Effector memory CD4-positive, alpha-beta T cell (primary cell): ENCODE measurements at regions not wholly inside any gene's neighbourhood (a gene's known extent, or its start where the extent isn't known, plus 50 kb on each side); places are given as distances from the start of the nearest gene placed in this dataset.

Experiments used
- DNase-seq, 3 donors: peaks; one replicate each; pipeline ENCODE4 v3.0.0-alpha.2; 2020
- H3K27ac ChIP-seq: 2 replicates; pipeline ENCODE4 v1.7.0; 2013; ENCODE audit warnings: mild to moderate bottlenecking, low read length, moderate library complexity; ENCODE audit not compliant: insufficient read depth, poor library complexity, severe bottlenecking
- H3K27me3 ChIP-seq: replicated peaks from 2 replicates; pipeline ENCODE4 v1.7.0; 2013; ENCODE audit warnings: mild to moderate bottlenecking, low read length; ENCODE audit not compliant: insufficient read depth, control insufficient read depth, poor library complexity, severe bottlenecking
- H3K36me3 ChIP-seq: 2 replicates; pipeline ENCODE4 v1.7.0; 2013; ENCODE audit warnings: mild to moderate bottlenecking, low read length, moderate library complexity; ENCODE audit not compliant: control insufficient read depth, insufficient read depth
- H3K4me1 ChIP-seq: 2 replicates; pipeline ENCODE4 v1.7.0; 2013; ENCODE audit warnings: low read length, mild to moderate bottlenecking; ENCODE audit not compliant: control insufficient read depth, insufficient read depth, poor library complexity, severe bottlenecking
- H3K4me3 ChIP-seq: 2 replicates; pipeline ENCODE4 v1.7.0; 2013; ENCODE audit warnings: low read length, low read depth, mild to moderate bottlenecking; ENCODE audit not compliant: insufficient read depth, poor library complexity, severe bottlenecking
- H3K9me3 ChIP-seq: 2 replicates; pipeline ENCODE4 v1.7.0; 2013; ENCODE audit warnings: mild to moderate bottlenecking, low read length, moderate library complexity; ENCODE audit not compliant: control insufficient read depth

- no peaks in the 10 kb centered on the region for H3K27me3 ChIP-seq
- H3K4me1 ChIP-seq, result peaks cover 5% of the 10 kb centered on the region
- no peaks in the 10 kb centered on the region for H3K9me3 ChIP-seq
- DNase-seq, result no peak
- no peaks in the 10 kb centered on the region for H3K36me3 ChIP-seq
- H3K4me3 ChIP-seq, result no peak overlapping the region
- no peak overlapping the region for H3K27ac ChIP-seq
These were observed 105.6 kb upstream of the TNFAIP3 start for GRCh38 chr6:137761487-137761886.

GRCh38 chr6:137762168-137763090 lies 104.6 kb upstream of the TNFAIP3 start:
- H3K27me3 ChIP-seq, result no peaks in the 10 kb centered on the region
- H3K4me3 ChIP-seq, result no peak overlapping the region
- no peak overlapping the region for H3K27ac ChIP-seq
- H3K4me1 ChIP-seq, result peaks cover 5% of the 10 kb centered on the region
- H3K9me3 ChIP-seq, result no peaks in the 10 kb centered on the region
- H3K36me3 ChIP-seq, result no peaks in the 10 kb centered on the region
- DNase-seq, result no peak

- no peak for DNase-seq
- Histone ChIP-seq H3K27ac (no peak overlapping the region), H3K4me3 (no peak overlapping the region)
These were observed 103.6 kb upstream of the TNFAIP3 start for GRCh38 chr6:137763436-137763835.

GRCh38 chr6:137763886-137764285 lies 103.2 kb upstream of the TNFAIP3 start:
- H3K4me1 ChIP-seq, result peaks cover 5% of the 10 kb centered on the region
- H3K4me3 ChIP-seq, result no peak overlapping the region
- H3K36me3 ChIP-seq, result no peaks in the 10 kb centered on the region
- no peaks in the 10 kb centered on the region for H3K9me3 ChIP-seq
- H3K27ac ChIP-seq, result no peak overlapping the region
- no peak for DNase-seq
- no peaks in the 10 kb centered on the region for H3K27me3 ChIP-seq

More at GRCh38 chr6:137763436-137763835, 103.6 kb upstream of the TNFAIP3 start:
- H3K9me3 ChIP-seq, result no peaks in the 10 kb centered on the region
- H3K4me1 ChIP-seq, result peaks cover 5% of the 10 kb centered on the region
- H3K36me3 ChIP-seq, result no peaks in the 10 kb centered on the region
- no peaks in the 10 kb centered on the region for H3K27me3 ChIP-seq

- Histone ChIP-seq H3K4me1 (peaks cover 5% of the 10 kb centered on the region), H3K27me3 (no peaks in the 10 kb centered on the region), H3K9me3 (no peaks in the 10 kb centered on the region), H3K27ac (no peak overlapping the region), H3K4me3 (no peak overlapping the region), H3K36me3 (no peaks in the 10 kb centered on the region)
- no peak for DNase-seq
These were observed 102.6 kb upstream of the TNFAIP3 start for GRCh38 chr6:137764464-137764863.

GRCh38 chr6:137765059-137765458 lies 102.0 kb upstream of the TNFAIP3 start:
- Histone ChIP-seq H3K4me3 (no peak overlapping the region), H3K4me1 (peaks cover 5% of the 10 kb centered on the region), H3K9me3 (no peaks in the 10 kb centered on the region), H3K27ac (no peak overlapping the region), H3K27me3 (no peaks in the 10 kb centered on the region), H3K36me3 (no peaks in the 10 kb centered on the region)
- no peak for DNase-seq

- peaks cover 5% of the 10 kb centered on the region for H3K4me1 ChIP-seq
- no peak overlapping the region for H3K4me3 ChIP-seq
- no peak for DNase-seq
- H3K27ac ChIP-seq, result no peak overlapping the region
- no peaks in the 10 kb centered on the region for H3K36me3 ChIP-seq
- no peaks in the 10 kb centered on the region for H3K27me3 ChIP-seq
- no peaks in the 10 kb centered on the region for H3K9me3 ChIP-seq
These were observed 100.3 kb upstream of the TNFAIP3 start for GRCh38 chr6:137766596-137767370.

- DNase-seq, result no peak
- Histone ChIP-seq H3K27me3 (no peaks in the 10 kb centered on the region), H3K4me3 (no peak overlapping the region), H3K27ac (peak overlapping the region; percentile 34), H3K4me1 (peaks cover 3% of the 10 kb centered on the region), H3K9me3 (no peaks in the 10 kb centered on the region), H3K36me3 (no peaks in the 10 kb centered on the region)
These were observed 99.6 kb upstream of the TNFAIP3 start for GRCh38 chr6:137767465-137767864.

- Histone ChIP-seq H3K9me3 (no peaks in the 10 kb centered on the region), H3K27ac (peak overlapping the region; percentile 34), H3K4me1 (no peaks in the 10 kb centered on the region), H3K36me3 (no peaks in the 10 kb centered on the region), H3K27me3 (no peaks in the 10 kb centered on the region), H3K4me3 (no peak overlapping the region)
- no peak for DNase-seq
These were observed 99.0 kb upstream of the TNFAIP3 start for GRCh38 chr6:137767911-137768690.
